ENCODE measurements at regions not wholly inside any gene's neighbourhood (a gene's known extent, or its start where the extent isn't known, plus 50 kb on each side); places are given as distances from the start of the nearest gene placed in this dataset.

DNA sequence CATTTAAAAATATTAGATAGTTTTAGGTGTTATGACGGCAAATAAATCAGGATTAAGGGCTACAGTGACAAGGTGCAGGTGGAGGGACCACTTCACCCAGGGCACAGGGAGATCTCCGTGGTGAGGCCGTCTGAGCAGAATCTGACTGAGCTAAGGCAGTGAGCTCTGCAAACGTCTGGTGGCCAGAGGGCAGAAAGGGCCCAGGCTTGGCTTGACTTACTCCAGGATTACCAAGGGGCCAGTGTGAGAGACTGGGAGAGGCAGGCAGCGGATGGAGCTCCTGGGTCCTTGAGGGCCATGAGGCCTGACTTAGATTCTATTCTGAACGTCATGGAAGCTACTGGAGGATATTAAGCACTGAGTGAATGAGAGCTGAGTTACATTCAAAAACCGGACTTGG is 125.9 kb upstream of the B3GAT1 start:
- TF ChIP-seq CTCF (IDR thresholded peaks at IDR 0.05; ENCODE audit: insufficient read depth, low read depth, low read length) (no peak), EZH2 (IDR thresholded peaks at IDR 0.05; ENCODE audit: insufficient read depth, low read length) (no peak)

All from astrocyte (in vitro differentiated cells and primary cell).